Dendritic cell treated with granulocyte-macrophage colony-stimulating factor and Interleukin-4, amounts not matched to agents 40 ng/mL and 50 ng/mL, for 4 days (primary cell): ENCODE measurements at regions not wholly inside any gene's neighbourhood (a gene's known extent, or its start where the extent isn't known, plus 50 kb on each side); places are given as distances from the start of the nearest gene placed in this dataset.

ENCODE experiments used
- H3K27ac Mint-ChIP-seq: one replicate; pipeline ENCODE4 v1.8.0; 2022; ENCODE audit warnings: mild to moderate bottlenecking, mixed read lengths
- H3K27me3 Mint-ChIP-seq: one replicate; pipeline ENCODE4 v1.8.0; 2022; ENCODE audit warnings: mild to moderate bottlenecking, mixed read lengths
- H3K36me3 Mint-ChIP-seq: one replicate; pipeline ENCODE4 v1.8.0; 2022; ENCODE audit warnings: low read depth, mixed read lengths
- H3K4me1 Mint-ChIP-seq: one replicate; pipeline ENCODE4 v1.8.0; 2022; ENCODE audit warnings: low read depth, mixed read lengths
- H3K4me3 Mint-ChIP-seq: one replicate; pipeline ENCODE4 v1.8.0; 2022; ENCODE audit warnings: mild to moderate bottlenecking, moderate library complexity, mixed read lengths
- H3K9me3 Mint-ChIP-seq: one replicate; pipeline ENCODE4 v1.8.0; 2022; ENCODE audit warnings: mixed read lengths
- intact Hi-C: fragments of 100-400 bp; cut with micrococcal nuclease; formaldehyde crosslinking; loops from one replicate; pipeline ENCODE4 v1.15.0; 2022

DNA sequence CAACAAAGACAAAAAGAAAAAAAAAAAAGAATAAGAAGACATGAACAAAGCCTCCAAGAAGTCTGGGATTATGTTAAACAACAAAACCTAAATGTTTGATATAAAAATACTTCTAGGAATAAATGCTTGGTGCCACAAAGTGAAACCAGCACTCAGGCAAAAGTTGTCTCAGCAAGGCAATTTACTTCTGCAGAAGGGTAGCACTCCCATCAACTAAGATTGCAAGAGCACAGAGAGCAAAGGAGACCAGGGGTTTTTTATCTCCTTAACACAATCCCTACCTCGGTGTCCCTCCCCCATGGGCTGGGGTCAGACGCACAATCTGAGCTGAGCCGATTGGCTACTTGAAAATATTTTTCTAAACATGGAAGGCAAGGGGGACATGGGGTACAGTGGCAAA is 381.3 kb upstream of the SLC24A2 start:
- Mint-ChIP-seq H3K27me3 (no peaks in the 10 kb centered on the region), H3K4me1 (no peaks in the 10 kb centered on the region), H3K9me3 (peaks cover 54% of the 10 kb centered on the region), H3K4me3 (no peak overlapping the region), H3K27ac (no peak overlapping the region), H3K36me3 (no peaks in the 10 kb centered on the region)
- intact Hi-C loops, result no loop called here

DNA sequence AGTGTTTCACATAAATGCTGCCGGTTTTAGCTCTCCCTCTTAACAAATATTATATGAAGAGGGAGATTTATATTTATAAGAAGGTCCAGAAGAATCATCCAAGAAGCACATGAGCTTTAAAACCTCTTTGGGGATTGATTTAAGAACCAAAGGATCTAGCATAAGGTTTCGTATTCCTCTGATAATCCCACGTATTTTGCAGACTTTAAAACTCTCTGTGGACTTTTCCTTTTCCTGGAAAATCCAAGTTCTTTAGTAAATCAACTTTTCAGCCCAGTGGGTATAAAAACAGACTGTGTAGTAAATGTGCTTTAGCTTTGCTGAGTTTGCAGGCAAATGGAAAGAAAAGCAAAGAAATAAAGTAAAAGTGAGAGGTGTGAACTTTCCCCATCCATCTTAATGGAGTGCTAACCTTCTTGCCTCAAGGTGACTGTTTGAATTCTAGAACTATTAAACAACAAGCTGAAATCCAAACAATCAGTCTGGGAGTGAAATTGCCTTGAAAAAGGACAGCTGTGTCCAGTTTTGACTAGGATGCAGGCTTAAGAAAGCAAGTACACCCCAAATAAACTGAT is 363.4 kb upstream of the SLC24A2 start:
- H3K27me3 Mint-ChIP-seq, result no peaks in the 10 kb centered on the region
- H3K27ac Mint-ChIP-seq, result no peak overlapping the region
- H3K36me3 Mint-ChIP-seq, result no peaks in the 10 kb centered on the region
- intact Hi-C loops, result no loop called here
- H3K4me3 Mint-ChIP-seq, result no peak overlapping the region
- H3K9me3 Mint-ChIP-seq, result peaks cover 2% of the 10 kb centered on the region
- H3K4me1 Mint-ChIP-seq, result no peaks in the 10 kb centered on the region

DNA sequence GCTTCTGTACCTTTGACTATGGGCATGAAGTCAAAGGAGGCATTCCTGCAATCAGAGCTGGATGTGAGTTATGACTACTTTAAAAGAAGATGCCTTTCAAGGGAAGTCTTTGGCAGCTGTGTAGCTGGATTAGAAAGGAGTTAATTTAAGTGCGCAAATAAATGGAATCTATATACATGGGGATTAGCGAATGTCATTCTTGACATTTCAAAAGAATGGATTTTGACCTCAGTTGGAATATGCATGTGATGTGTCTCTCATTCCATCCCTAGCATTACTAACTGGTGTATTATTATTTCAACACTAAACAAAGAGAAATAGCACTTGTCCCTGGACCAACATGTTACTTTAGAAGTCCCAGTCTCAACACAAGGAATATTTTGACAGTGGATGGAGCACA is 359.6 kb upstream of the SLC24A2 start:
- Mint-ChIP-seq H3K27ac (no peak overlapping the region), H3K4me3 (no peak overlapping the region), H3K4me1 (no peaks in the 10 kb centered on the region), H3K36me3 (no peaks in the 10 kb centered on the region), H3K9me3 (no peaks in the 10 kb centered on the region), H3K27me3 (peaks cover 4% of the 10 kb centered on the region)
- intact Hi-C loops, result no loop called here

DNA sequence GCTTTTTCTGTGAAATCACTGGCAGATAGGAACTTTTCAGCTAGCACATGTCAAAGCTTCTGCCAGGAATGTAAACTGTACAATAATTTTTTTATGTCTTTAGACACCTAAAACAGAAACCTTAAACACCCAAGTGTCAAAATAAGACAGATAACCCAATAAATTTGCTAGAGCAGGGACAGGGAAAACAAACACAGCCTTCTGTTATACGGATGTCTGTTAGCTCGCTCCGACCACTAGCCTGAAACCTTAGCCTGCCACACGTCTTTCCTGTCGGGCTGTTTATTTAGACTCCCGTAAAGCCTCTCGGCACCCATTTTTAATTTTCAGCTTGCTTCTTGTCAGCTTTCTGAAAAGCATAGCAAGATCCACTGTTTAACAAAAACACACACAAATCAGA is 355.4 kb upstream of the SLC24A2 start:
- Mint-ChIP-seq H3K27ac (no peak overlapping the region), H3K4me3 (no peak overlapping the region), H3K9me3 (no peaks in the 10 kb centered on the region), H3K27me3 (peaks cover 4% of the 10 kb centered on the region), H3K4me1 (no peaks in the 10 kb centered on the region), H3K36me3 (no peaks in the 10 kb centered on the region)
- intact Hi-C loops, result no loop called here

DNA sequence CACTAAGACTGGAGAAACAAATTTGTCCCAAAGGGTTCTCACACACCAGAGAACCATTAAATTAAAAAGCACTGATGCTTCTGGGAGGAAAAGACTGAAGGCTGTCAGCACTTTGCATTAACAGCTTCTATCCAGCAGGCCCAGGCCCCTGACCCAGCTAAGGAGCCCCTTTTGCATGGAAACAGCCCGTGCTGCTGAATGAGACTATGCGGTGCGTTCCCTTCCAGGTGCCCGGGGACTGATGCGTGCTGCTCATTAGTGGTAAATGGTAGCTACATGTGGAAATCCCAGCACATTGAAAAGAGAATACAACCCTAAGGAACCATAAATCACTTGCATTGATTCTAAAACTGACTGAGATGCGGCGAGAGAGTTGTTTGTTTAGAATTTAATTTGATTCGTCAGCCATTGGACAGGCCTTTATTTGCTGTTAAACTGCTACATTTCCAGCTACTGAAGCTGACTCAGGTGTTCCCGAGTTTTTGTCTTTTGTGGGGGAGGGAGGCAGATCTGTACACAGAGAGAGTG is 351.0 kb upstream of the SLC24A2 start:
- Mint-ChIP-seq H3K27ac (no peak overlapping the region), H3K36me3 (no peaks in the 10 kb centered on the region), H3K27me3 (peaks cover 4% of the 10 kb centered on the region), H3K9me3 (no peaks in the 10 kb centered on the region), H3K4me1 (no peaks in the 10 kb centered on the region), H3K4me3 (no peak overlapping the region)
- intact Hi-C loops, result no loop called here

DNA sequence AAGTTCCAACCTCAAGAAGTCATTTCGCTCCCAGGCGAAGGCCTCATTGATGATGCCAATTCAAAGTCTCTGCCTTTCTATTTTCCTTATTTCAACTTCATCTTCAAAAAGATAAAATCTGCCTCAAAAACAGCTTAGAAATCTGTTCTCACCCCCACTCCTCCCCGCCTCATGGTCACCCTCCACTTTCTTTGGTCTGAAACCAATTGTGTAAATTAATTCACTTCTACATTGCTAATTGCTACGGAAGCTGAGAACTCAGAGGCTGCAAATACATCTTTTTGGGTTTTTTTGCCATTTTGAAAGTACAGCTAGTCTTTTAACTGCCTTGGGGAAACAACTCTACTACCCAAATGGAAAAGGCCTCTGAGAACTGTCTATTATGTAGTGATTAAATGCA is 350.0 kb upstream of the SLC24A2 start:
- H3K27ac Mint-ChIP-seq, result no peak overlapping the region
- intact Hi-C loops, result no loop called here
- no peaks in the 10 kb centered on the region for H3K9me3 Mint-ChIP-seq
- H3K27me3 Mint-ChIP-seq, result no peaks in the 10 kb centered on the region
- H3K4me1 Mint-ChIP-seq, result no peaks in the 10 kb centered on the region
- no peaks in the 10 kb centered on the region for H3K36me3 Mint-ChIP-seq
- H3K4me3 Mint-ChIP-seq, result no peak overlapping the region

DNA sequence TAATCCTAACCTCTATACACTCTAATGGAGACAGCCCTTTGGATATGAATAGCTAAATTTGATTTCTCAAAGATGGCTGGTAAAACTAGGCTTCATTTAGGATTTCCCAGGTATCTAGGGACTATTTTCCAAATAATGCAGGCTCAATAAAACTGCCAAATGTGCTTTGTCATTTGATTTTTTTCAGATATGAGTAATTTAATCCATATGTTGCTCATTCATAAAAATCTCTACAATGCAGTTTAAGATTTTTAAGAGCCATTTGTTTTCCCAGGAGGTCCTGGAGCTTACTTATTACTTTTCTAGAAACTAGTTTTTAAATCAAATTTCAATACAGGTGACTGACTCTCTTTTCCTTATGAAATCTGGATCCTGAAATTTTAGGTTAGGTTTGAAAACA is 349.3 kb upstream of the SLC24A2 start:
- intact Hi-C loops, result no loop called here
- no peak overlapping the region for H3K4me3 Mint-ChIP-seq
- no peaks in the 10 kb centered on the region for H3K36me3 Mint-ChIP-seq
- H3K27me3 Mint-ChIP-seq, result no peaks in the 10 kb centered on the region
- no peaks in the 10 kb centered on the region for H3K9me3 Mint-ChIP-seq
- H3K4me1 Mint-ChIP-seq, result no peaks in the 10 kb centered on the region
- H3K27ac Mint-ChIP-seq, result no peak overlapping the region

DNA sequence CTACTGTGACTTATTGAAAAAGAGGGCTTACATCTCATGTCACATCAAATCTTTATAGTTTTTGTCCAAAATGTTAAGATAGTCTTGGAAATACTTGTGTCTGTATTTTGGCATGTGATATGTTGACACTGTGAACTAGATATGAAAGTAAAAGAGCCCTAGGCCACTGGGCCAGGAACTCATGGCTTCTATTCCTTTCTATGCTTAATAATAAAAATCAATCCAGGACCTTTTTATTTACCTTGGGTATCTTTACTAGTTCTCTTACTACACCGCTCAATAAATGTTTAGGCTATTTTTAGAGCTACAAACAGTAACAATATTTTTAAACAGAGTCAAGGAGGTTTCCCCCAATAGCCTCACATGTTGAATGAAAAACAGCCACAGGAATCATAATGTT is 348.6 kb upstream of the SLC24A2 start:
- Mint-ChIP-seq H3K4me1 (no peaks in the 10 kb centered on the region), H3K27ac (no peak overlapping the region), H3K4me3 (no peak overlapping the region), H3K36me3 (no peaks in the 10 kb centered on the region), H3K9me3 (no peaks in the 10 kb centered on the region), H3K27me3 (no peaks in the 10 kb centered on the region)
- intact Hi-C loops, result no loop called here

DNA sequence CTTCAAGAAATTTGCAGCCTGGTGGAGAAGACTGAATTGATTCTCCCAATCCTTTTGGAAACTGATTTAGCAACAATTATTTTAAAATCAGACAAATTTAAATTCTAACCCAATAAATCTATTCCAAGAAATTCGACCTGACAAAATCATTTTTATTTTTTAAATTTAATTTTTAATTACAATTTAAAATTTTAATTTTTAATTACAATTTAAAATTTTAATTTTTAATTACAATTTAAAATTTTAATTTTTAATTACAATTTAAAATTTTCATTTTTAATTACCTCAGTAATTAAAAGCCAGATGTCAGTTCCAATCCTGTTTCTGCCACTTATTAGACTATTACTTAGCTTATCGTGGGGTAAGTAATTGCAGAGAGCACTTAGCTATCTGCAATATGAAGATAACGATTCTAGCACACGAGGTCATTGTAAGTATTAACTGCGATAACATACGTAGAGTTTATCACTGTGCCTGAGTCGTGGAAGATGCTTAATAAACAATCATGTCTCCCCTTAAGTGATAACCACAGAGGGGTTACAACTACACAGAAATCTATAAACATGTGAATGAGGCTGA is 346.4 kb upstream of the SLC24A2 start:
- Mint-ChIP-seq H3K36me3 (no peaks in the 10 kb centered on the region), H3K9me3 (no peaks in the 10 kb centered on the region), H3K27ac (no peak overlapping the region), H3K4me3 (no peak overlapping the region), H3K4me1 (no peaks in the 10 kb centered on the region), H3K27me3 (no peaks in the 10 kb centered on the region)
- intact Hi-C loops, result no loop called here

DNA sequence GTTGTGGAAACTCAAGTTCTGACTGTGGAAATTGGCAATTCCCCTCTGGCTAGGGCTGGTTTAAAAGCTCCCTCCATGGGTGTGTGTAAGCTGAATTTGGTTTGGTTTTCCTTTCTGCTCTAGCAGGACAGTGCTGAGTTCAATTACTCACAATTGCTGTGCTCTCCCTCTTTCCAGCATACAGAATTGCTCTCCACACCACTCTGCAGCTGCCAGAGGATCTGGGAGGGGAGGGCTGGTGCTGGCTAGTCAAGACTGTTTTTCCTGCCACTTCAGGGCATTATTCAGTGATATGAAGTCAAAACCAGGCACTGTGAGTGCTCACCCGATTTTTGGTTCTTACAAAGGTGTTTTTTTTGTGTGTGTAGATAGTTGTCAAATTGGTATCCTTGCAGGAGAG is 336.9 kb upstream of the SLC24A2 start:
- Mint-ChIP-seq H3K36me3 (no peaks in the 10 kb centered on the region), H3K4me3 (no peak overlapping the region), H3K4me1 (no peaks in the 10 kb centered on the region), H3K27ac (no peak overlapping the region), H3K27me3 (no peaks in the 10 kb centered on the region), H3K9me3 (no peaks in the 10 kb centered on the region)
- intact Hi-C loops, result no loop called here

DNA sequence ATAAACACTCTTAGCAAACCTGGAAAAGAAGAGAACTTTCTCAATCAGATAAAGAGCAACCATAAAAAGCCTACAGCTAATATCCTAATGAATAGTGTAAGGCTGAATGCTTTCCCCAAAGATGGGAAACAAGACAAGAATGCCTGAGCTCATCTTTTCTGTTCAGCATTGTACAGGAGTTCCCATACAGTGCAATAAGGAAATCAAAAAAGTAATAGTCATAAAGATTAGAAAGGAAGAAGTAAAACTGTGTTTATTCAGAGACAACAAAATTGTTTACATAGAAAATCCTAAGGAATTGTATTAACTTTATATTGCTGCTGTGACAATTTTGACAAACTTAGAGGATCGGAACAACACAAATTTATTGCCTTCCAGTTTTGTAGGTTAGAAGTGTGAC is 330.7 kb upstream of the SLC24A2 start:
- intact Hi-C loops, result no loop called here
- H3K27me3 Mint-ChIP-seq, result no peaks in the 10 kb centered on the region

DNA sequence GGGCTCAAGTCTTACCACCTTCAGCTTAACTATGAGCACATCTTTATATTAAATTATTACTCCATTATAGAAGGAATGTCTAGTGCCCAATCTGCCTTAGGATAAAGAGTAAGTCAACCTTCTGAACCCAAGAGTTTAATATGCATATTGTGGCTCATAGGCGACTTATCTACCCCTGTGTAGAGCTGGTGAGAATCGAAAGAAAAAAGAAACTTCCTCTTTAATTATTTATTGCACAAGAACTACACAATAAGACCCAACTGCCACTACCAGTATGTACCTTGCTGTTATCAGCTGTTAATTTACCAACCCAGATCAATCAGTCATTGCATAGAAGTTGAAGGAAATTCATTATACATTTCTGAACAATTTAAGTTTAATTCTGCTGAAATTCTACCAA is 329.1 kb upstream of the SLC24A2 start:
- intact Hi-C loops, result no loop called here
- H3K9me3 Mint-ChIP-seq, result peaks cover 11% of the 10 kb centered on the region
- no peaks in the 10 kb centered on the region for H3K4me1 Mint-ChIP-seq
- no peaks in the 10 kb centered on the region for H3K27me3 Mint-ChIP-seq
- H3K27ac Mint-ChIP-seq, result no peak overlapping the region
- H3K36me3 Mint-ChIP-seq, result no peaks in the 10 kb centered on the region
- H3K4me3 Mint-ChIP-seq, result no peak overlapping the region

More for the DNA sequence above, 330.7 kb upstream of the SLC24A2 start:
- Mint-ChIP-seq H3K9me3 (peaks cover 9% of the 10 kb centered on the region), H3K4me1 (no peaks in the 10 kb centered on the region), H3K27ac (no peak overlapping the region), H3K4me3 (no peak overlapping the region), H3K36me3 (no peaks in the 10 kb centered on the region)

DNA sequence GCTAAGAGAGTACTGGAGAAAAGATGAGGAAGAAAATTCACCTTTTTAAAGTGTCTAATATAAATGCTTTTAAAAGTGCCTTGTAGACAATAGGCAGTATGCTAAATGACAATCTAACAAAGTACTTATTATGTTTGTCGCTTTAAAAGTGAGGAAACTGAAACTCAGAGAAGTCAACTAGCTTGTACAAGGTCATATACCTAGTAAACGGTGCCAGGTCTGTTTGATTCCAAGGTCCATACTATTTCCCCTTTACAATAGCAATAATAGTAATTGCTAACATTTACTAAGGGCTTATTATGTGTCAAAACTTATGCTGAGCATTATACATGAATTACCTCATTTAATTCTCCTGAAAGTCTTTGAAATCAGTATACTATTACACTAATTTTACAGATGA is 328.6 kb upstream of the SLC24A2 start:
- H3K36me3 Mint-ChIP-seq, result no peaks in the 10 kb centered on the region
- no peak overlapping the region for H3K27ac Mint-ChIP-seq
- no peaks in the 10 kb centered on the region for H3K27me3 Mint-ChIP-seq
- no peaks in the 10 kb centered on the region for H3K4me1 Mint-ChIP-seq
- no peak overlapping the region for H3K4me3 Mint-ChIP-seq
- H3K9me3 Mint-ChIP-seq, result peaks cover 11% of the 10 kb centered on the region
- intact Hi-C loops, result no loop called here

DNA sequence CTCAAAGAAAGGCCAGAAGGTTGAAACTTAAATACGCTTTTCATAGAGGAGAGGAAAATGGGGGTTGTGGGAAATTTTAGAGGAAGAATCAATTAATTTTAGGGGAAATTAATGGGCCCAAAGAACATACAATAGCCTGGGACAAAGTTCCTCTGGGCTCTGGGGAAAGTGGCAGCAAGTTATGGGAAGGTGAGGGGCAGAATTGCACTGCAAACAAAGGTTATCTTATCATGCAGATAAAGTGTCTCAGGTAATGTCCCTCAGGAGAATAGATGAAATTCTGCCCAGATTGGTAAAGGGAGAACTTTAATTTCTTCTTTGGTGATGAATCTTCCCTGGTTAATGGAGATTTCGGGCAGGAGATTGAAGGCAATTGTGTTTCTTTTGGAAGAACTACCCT is 326.1 kb upstream of the SLC24A2 start:
- H3K27ac Mint-ChIP-seq, result no peak overlapping the region
- intact Hi-C loops, result no loop called here
- no peaks in the 10 kb centered on the region for H3K4me1 Mint-ChIP-seq
- H3K9me3 Mint-ChIP-seq, result peaks cover 11% of the 10 kb centered on the region
- H3K4me3 Mint-ChIP-seq, result no peak overlapping the region
- H3K27me3 Mint-ChIP-seq, result no peaks in the 10 kb centered on the region
- H3K36me3 Mint-ChIP-seq, result no peaks in the 10 kb centered on the region

DNA sequence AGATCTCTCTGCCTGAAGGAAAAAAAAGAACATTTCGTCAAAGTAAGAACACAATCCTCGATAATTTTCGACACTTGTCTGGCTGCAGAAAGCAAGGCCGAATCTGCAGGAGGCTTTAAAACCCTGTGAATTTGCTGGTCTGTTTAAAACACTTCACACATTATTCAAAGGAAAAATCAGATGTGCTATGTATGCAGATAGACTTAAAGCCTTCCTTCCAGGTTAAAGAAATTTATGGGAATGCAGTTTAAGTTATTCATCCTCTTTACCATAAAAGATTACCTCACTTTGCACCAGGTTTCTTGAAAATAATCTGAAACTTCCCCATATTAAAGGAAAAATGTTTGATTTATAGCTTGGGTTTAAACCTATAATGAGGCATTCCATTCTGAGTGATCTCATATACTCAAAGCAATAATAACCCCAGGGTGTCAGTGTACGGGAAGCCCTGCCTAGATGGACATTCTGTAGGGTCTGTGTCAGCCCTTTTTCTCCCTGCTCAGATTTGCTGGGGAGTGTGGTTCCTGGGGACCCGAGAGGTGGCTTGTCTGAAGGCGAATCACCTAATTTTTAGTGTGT is 323.5 kb upstream of the SLC24A2 start:
- no peaks in the 10 kb centered on the region for H3K4me1 Mint-ChIP-seq
- intact Hi-C loops, result no loop called here
- H3K9me3 Mint-ChIP-seq, result peaks cover 11% of the 10 kb centered on the region
- no peak overlapping the region for H3K27ac Mint-ChIP-seq
- H3K27me3 Mint-ChIP-seq, result no peaks in the 10 kb centered on the region
- H3K36me3 Mint-ChIP-seq, result no peaks in the 10 kb centered on the region
- no peak overlapping the region for H3K4me3 Mint-ChIP-seq
